Panc1 (cell line): ENCODE measurements at regions not wholly inside any gene's neighbourhood (a gene's known extent, or its start where the extent isn't known, plus 50 kb on each side); places are given as distances from the start of the nearest gene placed in this dataset.

Experiments used
- ATAC-seq: fragments of 200-7000 bp; cut with Tn5 transposase; 2 replicates; pipeline ENCODE4 v1.9.1; 2020; ENCODE audit warnings: mild to moderate bottlenecking, moderate library complexity
- BruUV-seq: library from RNA; stranded (reverse); fragments of 400-500 nt; replicated peaks from 2 replicates; lab custom pipeline; 2021; lab: Mats Ljungman, UMichigan
- CTCF ChIA-PET: fragments of 300-600 bp; sonication (Branson Sonifier 250); formaldehyde crosslinking; loops from one replicate; lab custom pipeline; 2022; ENCODE audit warnings: antibody characterized with exemption; lab: Charles Lee
- POLR2A ChIA-PET: fragments of 300-600 bp; sonication (Branson Sonifier 250); formaldehyde crosslinking; loops from one replicate; lab custom pipeline; 2022; ENCODE audit warnings: antibody characterized with exemption; lab: Charles Lee
- DNase-seq: peaks from one replicate; pipeline ENCODE4 v3.0.0-alpha.2; 2010; ENCODE audit warnings: low read depth, low spot score
- H3K27ac ChIP-seq: 2 replicates; pipeline ENCODE4 v1.5.1; 2011; ENCODE audit warnings: mild to moderate bottlenecking, low read length, inconsistent platforms
- H3K27me3 ChIP-seq: fragments of 200-500 bp; sonication (Bioruptor generic); 2 replicates; pipeline ENCODE4 v1.6.0; 2014; ENCODE audit warnings: low read length, inconsistent platforms; ENCODE audit not compliant: control insufficient read depth, insufficient read depth
- H3K36me3 ChIP-seq: fragments of 200-500 bp; sonication (Bioruptor generic); 2 replicates; pipeline ENCODE4 v1.5.1; 2014; ENCODE audit warnings: inconsistent platforms, mild to moderate bottlenecking, low read length, moderate library complexity; ENCODE audit not compliant: control insufficient read depth, insufficient read depth
- H3K4me1 ChIP-seq: 2 replicates; pipeline ENCODE4 v1.5.1; 2011; ENCODE audit warnings: inconsistent platforms, mild to moderate bottlenecking, low read length, moderate library complexity; ENCODE audit not compliant: control insufficient read depth, insufficient read depth
- H3K4me3 ChIP-seq, 2 experiments: 2 replicates each; pipeline ENCODE4 v1.5.1; 2011 to 2012; ENCODE audit warnings: low read depth in 2 of 2, low read length in 2 of 2, mild to moderate bottlenecking in 2 of 2, inconsistent platforms in 1 of 2, moderate library complexity in 1 of 2
- H3K9me3 ChIP-seq: fragments of 200-500 bp; sonication (Bioruptor generic); 2 replicates; pipeline ENCODE4 v1.5.1; 2014; ENCODE audit warnings: low read depth, mild to moderate bottlenecking, inconsistent platforms, low read length, moderate library complexity; ENCODE audit not compliant: control insufficient read depth, insufficient read depth
- POLR2AphosphoS5 ChIP-seq: IDR thresholded peaks from 2 replicates; pipeline ENCODE4 v1.6.1; 2012; ENCODE audit warnings: mild to moderate bottlenecking, low read depth, low read length, moderate library complexity
- SIN3A ChIP-seq: IDR thresholded peaks from 2 replicates; pipeline ENCODE4 v1.6.1; 2012; ENCODE audit warnings: low read depth, mild to moderate bottlenecking, low read length, moderate library complexity, borderline replicate concordance; ENCODE audit not compliant: insufficient read depth
- TCF7L2 ChIP-seq: IDR thresholded peaks from 2 replicates; pipeline ENCODE4 v1.6.1; 2011; ENCODE audit warnings: mild to moderate bottlenecking, low read depth, low read length, inconsistent platforms
- in situ Hi-C: cut with HindIII; loops from 2 replicates; pipeline ENCODE4 v1.10.0; 2016; ENCODE audit warnings: low sequenced_read_pairs, low pct_unique_long_range_greater_than_20kb
- intact Hi-C: fragments of 100-400 bp; cut with micrococcal nuclease; formaldehyde crosslinking; loops from one replicate; pipeline ENCODE4 v1.10.0; 2022; ENCODE audit not compliant: unreplicated experiment
- TF ChIP-seq, protein P1 (sequence below), 2 experiments: IDR thresholded peaks; 2 replicates each; pipeline ENCODE4 v1.6.1; 2011 to 2012; ENCODE audit warnings: low read depth in 2 of 2, control low read depth in 1 of 2, low read length in 1 of 2, mild to moderate bottlenecking in 1 of 2, moderate library complexity in 1 of 2; ENCODE audit not compliant: insufficient read depth in 1 of 2
- TF ChIP-seq, protein P2 (sequence below): fragments of 450-650 bp; IDR thresholded peaks from 2 replicates; pipeline ENCODE4 v1.5.1; 2017; ENCODE audit warnings: mild to moderate bottlenecking

DNA sequence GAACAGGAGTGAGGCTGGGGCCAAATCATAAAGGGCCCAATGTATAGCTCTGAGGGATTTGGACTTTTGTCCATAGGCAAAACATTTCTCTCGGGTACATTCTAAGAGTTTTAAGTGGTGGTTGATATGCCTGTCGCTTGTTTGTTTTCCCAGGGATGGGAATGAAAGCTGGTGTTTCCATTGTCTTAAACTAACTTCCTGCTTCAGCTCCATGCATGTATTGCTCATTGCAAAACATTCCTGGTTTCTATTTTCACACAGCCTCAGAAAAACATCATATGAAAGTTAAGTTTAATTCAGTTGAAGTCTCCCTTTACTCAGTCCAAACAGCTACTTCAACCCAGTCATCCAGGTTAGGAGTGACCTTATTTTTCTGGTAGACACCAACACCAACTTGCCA, 235.0 kb downstream of the ACTL7B start:
- BruUV-seq, result no TSS peak
- intact Hi-C loops (no loop called here), in situ Hi-C loops (no loop called here)
- POLR2A ChIA-PET, result no interaction called here
- no peaks in the 10 kb centered on the region for H3K27me3 ChIP-seq
- no peaks in the 10 kb centered on the region for H3K4me1 ChIP-seq
- TF ChIP-seq SIN3A, result no peak
- TF ChIP-seq, protein P1, sequence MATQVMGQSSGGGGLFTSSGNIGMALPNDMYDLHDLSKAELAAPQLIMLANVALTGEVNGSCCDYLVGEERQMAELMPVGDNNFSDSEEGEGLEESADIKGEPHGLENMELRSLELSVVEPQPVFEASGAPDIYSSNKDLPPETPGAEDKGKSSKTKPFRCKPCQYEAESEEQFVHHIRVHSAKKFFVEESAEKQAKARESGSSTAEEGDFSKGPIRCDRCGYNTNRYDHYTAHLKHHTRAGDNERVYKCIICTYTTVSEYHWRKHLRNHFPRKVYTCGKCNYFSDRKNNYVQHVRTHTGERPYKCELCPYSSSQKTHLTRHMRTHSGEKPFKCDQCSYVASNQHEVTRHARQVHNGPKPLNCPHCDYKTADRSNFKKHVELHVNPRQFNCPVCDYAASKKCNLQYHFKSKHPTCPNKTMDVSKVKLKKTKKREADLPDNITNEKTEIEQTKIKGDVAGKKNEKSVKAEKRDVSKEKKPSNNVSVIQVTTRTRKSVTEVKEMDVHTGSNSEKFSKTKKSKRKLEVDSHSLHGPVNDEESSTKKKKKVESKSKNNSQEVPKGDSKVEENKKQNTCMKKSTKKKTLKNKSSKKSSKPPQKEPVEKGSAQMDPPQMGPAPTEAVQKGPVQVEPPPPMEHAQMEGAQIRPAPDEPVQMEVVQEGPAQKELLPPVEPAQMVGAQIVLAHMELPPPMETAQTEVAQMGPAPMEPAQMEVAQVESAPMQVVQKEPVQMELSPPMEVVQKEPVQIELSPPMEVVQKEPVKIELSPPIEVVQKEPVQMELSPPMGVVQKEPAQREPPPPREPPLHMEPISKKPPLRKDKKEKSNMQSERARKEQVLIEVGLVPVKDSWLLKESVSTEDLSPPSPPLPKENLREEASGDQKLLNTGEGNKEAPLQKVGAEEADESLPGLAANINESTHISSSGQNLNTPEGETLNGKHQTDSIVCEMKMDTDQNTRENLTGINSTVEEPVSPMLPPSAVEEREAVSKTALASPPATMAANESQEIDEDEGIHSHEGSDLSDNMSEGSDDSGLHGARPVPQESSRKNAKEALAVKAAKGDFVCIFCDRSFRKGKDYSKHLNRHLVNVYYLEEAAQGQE (IDR thresholded peaks at IDR 0.05; ENCODE audit: insufficient read depth in 1 of 2, low read depth in 2 of 2, low read length in 1 of 2), result no peak
- TF ChIP-seq, protein P2, sequence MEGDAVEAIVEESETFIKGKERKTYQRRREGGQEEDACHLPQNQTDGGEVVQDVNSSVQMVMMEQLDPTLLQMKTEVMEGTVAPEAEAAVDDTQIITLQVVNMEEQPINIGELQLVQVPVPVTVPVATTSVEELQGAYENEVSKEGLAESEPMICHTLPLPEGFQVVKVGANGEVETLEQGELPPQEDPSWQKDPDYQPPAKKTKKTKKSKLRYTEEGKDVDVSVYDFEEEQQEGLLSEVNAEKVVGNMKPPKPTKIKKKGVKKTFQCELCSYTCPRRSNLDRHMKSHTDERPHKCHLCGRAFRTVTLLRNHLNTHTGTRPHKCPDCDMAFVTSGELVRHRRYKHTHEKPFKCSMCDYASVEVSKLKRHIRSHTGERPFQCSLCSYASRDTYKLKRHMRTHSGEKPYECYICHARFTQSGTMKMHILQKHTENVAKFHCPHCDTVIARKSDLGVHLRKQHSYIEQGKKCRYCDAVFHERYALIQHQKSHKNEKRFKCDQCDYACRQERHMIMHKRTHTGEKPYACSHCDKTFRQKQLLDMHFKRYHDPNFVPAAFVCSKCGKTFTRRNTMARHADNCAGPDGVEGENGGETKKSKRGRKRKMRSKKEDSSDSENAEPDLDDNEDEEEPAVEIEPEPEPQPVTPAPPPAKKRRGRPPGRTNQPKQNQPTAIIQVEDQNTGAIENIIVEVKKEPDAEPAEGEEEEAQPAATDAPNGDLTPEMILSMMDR, result no peak
- no peak for TF ChIP-seq TCF7L2
- no peak for TF ChIP-seq POLR2AphosphoS5
- H3K9me3 ChIP-seq, result no peaks in the 10 kb centered on the region
- H3K36me3 ChIP-seq, result no peaks in the 10 kb centered on the region
- no peak for DNase-seq
- CTCF ChIA-PET, result no interaction called here
- no peak overlapping the region for H3K4me3 ChIP-seq
- no peak overlapping the region for H3K27ac ChIP-seq
- ATAC-seq, result no peak

DNA sequence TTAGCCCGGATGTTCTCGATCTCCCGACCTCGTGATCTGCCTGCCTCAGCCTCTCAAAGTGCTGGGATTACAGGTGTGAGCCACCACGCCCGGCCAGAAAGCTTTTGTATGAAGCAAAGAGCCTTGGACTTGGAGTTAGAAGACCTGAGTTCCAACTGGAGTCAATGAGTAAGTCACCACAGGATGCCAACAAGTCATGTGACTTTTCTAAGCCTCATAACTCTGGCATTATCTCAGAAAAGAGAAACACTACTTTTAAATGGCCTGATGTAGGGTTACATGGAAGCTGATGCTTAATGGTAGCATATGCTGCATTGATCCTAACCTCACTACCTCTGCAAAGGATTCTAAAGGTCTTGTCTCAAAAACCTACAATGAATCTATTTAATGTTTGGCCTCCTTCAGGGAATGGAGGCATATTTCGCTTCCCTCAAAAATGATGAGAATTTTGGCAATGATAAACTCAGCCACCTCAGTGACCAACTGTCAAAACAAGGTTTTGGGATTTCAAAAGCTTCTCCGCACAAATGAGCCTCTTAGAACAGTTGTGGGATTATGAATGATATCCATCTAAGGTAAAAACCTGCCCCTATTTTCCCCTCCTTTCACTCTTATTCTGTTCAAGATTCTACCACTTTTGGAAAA, 236.8 kb downstream of the ACTL7B start:
- no peak for ATAC-seq
- H3K36me3 ChIP-seq, result no peaks in the 10 kb centered on the region
- no peaks in the 10 kb centered on the region for H3K4me1 ChIP-seq
- no peak for DNase-seq
- BruUV-seq, result no TSS peak
- in situ Hi-C loops (no loop called here), intact Hi-C loops (no loop called here)
- H3K27ac ChIP-seq, result no peak overlapping the region
- TF ChIP-seq, protein P1 (IDR thresholded peaks at IDR 0.05; ENCODE audit: insufficient read depth in 1 of 2, low read depth in 2 of 2, low read length in 1 of 2), result no peak
- TF ChIP-seq POLR2AphosphoS5, result no peak
- TF ChIP-seq TCF7L2, result no peak
- TF ChIP-seq SIN3A, result no peak
- TF ChIP-seq, protein P2, result no peak
- H3K4me3 ChIP-seq, result no peak overlapping the region
- ChIA-PET CTCF (no interaction called here), POLR2A (no interaction called here)
- H3K27me3 ChIP-seq, result no peaks in the 10 kb centered on the region
- H3K9me3 ChIP-seq, result no peaks in the 10 kb centered on the region
